Fibroblast of pulmonary artery (primary cell): ENCODE measurements at regions not wholly inside any gene's neighbourhood (a gene's known extent, or its start where the extent isn't known, plus 50 kb on each side); places are given as distances from the start of the nearest gene placed in this dataset.

Experiments used
- DNase-seq: peaks from one replicate; pipeline ENCODE4 v3.0.0-alpha.2; 2010; ENCODE audit warnings: low read depth
- H3K4me3 ChIP-seq: replicated peaks from 2 replicates; pipeline ENCODE4 v1.5.1; 2011; ENCODE audit warnings: low read depth, mild to moderate bottlenecking, control low read depth, low read length, moderate library complexity
- TF ChIP-seq, protein P1 (sequence below): IDR thresholded peaks from 2 replicates; pipeline ENCODE4 v1.5.1; 2011; ENCODE audit warnings: mild to moderate bottlenecking, control low read depth, low read length, inconsistent platforms; ENCODE audit errors: missing control alignments

GRCh38 chr17:52790359-52790955 is 631.9 kb upstream of the CA10 start:
- peak; percentile 71 for DNase-seq
- no peak overlapping the region for H3K4me3 ChIP-seq
- TF ChIP-seq, protein P1, sequence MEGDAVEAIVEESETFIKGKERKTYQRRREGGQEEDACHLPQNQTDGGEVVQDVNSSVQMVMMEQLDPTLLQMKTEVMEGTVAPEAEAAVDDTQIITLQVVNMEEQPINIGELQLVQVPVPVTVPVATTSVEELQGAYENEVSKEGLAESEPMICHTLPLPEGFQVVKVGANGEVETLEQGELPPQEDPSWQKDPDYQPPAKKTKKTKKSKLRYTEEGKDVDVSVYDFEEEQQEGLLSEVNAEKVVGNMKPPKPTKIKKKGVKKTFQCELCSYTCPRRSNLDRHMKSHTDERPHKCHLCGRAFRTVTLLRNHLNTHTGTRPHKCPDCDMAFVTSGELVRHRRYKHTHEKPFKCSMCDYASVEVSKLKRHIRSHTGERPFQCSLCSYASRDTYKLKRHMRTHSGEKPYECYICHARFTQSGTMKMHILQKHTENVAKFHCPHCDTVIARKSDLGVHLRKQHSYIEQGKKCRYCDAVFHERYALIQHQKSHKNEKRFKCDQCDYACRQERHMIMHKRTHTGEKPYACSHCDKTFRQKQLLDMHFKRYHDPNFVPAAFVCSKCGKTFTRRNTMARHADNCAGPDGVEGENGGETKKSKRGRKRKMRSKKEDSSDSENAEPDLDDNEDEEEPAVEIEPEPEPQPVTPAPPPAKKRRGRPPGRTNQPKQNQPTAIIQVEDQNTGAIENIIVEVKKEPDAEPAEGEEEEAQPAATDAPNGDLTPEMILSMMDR, result no peak

DNA sequence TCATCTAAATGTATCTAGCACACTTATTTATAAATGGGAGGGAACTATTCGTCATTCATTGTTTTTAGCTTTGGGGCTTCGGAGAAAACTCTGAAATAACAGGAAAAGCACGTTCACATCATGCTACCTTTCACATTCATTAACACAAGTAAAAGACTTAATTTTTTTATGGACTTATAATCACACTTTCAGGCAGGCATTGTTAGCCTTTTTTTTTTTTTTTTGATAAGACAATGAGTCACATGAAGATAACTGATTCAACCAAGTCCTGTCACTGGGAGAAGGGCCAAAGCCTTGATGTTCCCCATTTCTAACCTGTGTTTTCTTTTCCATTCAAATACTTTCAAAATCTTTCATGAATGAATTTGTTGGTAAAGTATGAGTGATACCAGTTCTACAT is 631.3 kb upstream of the CA10 start:
- TF ChIP-seq, protein P1, result no peak
- peak; percentile 26 for DNase-seq
- H3K4me3 ChIP-seq, result no peak overlapping the region

- DNase-seq, result no peak
- TF ChIP-seq, protein P1, result no peak
Measured at GRCh38 chr17:52776234-52776633, 617.7 kb upstream of the CA10 start.

GRCh38 chr17:52762794-52763167 is 604.3 kb upstream of the CA10 start:
- DNase-seq, result no peak
- TF ChIP-seq, protein P1, result no peak
- H3K4me3 ChIP-seq, result no peak overlapping the region

More at GRCh38 chr17:52776234-52776633, 617.7 kb upstream of the CA10 start:
- no peak overlapping the region for H3K4me3 ChIP-seq

DNA sequence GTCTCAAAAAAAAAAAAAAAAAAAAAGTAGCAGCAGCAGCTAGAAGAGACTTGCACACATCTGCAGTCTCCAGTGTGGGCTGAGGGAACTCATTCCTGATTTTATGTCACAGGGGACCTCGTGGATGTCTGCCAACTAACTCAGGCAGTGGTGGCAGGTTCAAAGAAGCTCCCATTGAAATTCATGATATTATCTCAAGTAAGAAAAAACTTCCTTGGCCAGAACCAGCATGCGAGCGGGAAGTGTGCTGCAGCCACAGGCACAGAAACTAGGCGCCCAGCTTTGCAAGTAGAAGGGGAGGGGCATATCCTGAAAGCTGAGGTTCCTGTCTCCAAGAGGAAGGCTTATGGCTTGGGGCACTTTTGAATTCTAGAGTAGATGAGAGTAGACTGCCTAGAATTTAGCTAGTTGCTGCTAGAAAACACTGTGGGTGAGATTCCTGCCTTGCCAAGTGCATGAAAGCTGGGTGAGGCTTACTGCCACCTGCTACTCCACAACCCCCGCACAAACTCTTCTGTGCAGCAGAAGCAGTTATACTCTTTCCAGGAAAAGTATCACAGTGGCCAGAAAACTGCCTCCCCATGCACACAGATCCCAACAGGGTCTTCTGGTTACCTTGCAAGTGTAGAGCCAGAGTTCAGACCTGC is 603.8 kb upstream of the CA10 start:
- H3K4me3 ChIP-seq, result no peak overlapping the region
- TF ChIP-seq, protein P1, result no peak
- no peak for DNase-seq

- H3K4me3 ChIP-seq, result no peak overlapping the region
- TF ChIP-seq, protein P1, result no peak
- DNase-seq, result peak; percentile 9
Measured at GRCh38 chr17:52759864-52760263, 601.4 kb upstream of the CA10 start.

- no peak overlapping the region for H3K4me3 ChIP-seq
- no peak for DNase-seq
- TF ChIP-seq, protein P1, result no peak
Measured at GRCh38 chr17:52758481-52758880, 600.0 kb upstream of the CA10 start.
